ENCODE measurements at regions not wholly inside any gene's neighbourhood (a gene's known extent, or its start where the extent isn't known, plus 50 kb on each side); places are given as distances from the start of the nearest gene placed in this dataset.

DNA sequence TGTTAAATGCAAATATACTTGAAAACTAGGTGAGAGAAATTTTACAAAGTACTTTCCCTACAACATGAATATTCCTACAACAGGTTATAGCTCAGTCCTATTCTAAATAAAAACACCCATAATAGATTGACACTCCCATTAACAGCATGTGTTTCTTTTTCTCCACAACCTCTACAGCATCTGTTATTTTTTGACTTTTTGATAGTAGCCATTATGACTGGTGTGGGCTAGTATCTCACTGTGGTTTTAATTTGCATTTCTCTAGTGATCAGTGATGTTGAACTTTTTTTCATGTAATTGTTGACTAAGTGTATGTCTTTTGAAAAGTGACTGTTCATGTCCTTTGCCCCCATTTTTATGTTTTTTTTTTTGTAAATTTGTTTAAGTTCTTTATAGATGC lies 1506.1 kb upstream of the CDH9 start:
- no peaks in the 10 kb centered on the region for H3K27me3 ChIP-seq (ENCODE audit: low read depth, low read length)
- no peak overlapping the region for H3K9ac ChIP-seq (ENCODE audit: low read length)
- no peak overlapping the region for H2AFZ ChIP-seq (ENCODE audit: low read depth, low read length)
- H3K9me3 ChIP-seq (ENCODE audit: insufficient read depth, low read length): no peaks in the 10 kb centered on the region
- H4K20me1 ChIP-seq (ENCODE audit: insufficient read depth, low read length): no peaks in the 10 kb centered on the region
- H3K27ac ChIP-seq (ENCODE audit: low read length): no peak overlapping the region
- no peak for TF ChIP-seq EZH2phosphoT487 (IDR thresholded peaks at IDR 0.05; ENCODE audit: low read depth)
- TF ChIP-seq, protein P1, sequence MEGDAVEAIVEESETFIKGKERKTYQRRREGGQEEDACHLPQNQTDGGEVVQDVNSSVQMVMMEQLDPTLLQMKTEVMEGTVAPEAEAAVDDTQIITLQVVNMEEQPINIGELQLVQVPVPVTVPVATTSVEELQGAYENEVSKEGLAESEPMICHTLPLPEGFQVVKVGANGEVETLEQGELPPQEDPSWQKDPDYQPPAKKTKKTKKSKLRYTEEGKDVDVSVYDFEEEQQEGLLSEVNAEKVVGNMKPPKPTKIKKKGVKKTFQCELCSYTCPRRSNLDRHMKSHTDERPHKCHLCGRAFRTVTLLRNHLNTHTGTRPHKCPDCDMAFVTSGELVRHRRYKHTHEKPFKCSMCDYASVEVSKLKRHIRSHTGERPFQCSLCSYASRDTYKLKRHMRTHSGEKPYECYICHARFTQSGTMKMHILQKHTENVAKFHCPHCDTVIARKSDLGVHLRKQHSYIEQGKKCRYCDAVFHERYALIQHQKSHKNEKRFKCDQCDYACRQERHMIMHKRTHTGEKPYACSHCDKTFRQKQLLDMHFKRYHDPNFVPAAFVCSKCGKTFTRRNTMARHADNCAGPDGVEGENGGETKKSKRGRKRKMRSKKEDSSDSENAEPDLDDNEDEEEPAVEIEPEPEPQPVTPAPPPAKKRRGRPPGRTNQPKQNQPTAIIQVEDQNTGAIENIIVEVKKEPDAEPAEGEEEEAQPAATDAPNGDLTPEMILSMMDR (IDR thresholded peaks at IDR 0.05; ENCODE audit: low read depth, low read length): no peak
- H3K4me3 ChIP-seq (ENCODE audit: low read length): no peak overlapping the region
- no peaks in the 10 kb centered on the region for H3K79me2 ChIP-seq (ENCODE audit: low read length)
- H3K4me2 ChIP-seq (ENCODE audit: low read length): no peak overlapping the region
- H3K36me3 ChIP-seq (replicated peaks; ENCODE audit: low read depth, low read length): no peaks in the 10 kb centered on the region
- H3K4me1 ChIP-seq (ENCODE audit: low read length): no peaks in the 10 kb centered on the region

DNA sequence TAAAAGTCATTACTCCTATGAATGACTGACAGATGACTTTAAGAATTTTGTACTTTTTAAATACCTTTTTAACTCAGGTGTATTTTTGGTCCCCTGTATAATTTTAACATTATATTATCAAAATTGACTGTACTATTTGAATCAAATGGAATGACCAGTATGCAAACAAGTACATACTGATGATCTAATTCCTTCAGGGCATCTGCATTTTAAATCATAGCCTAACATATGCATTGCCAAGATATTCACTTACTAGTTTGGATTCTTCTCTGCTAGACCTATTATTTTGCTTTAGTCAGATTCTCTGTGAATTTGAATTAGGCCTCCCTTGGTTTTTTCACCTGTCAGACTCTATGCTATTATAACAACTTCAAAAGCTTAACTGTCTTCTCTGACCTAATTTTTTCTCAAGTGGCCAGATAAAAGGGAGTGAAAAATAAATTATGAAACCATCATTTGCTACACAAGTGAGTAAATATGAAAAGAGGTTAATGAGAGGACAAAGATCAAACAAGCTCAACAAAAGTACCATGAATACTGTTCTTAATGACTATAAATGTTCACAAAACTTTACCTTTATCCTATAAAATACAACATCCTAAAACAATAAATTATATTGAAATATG lies 1505.2 kb upstream of the CDH9 start:
- Histone ChIP-seq H3K4me1 (ENCODE audit: low read length) (no peaks in the 10 kb centered on the region), H3K36me3 (replicated peaks; ENCODE audit: low read depth, low read length) (no peaks in the 10 kb centered on the region)

DNA sequence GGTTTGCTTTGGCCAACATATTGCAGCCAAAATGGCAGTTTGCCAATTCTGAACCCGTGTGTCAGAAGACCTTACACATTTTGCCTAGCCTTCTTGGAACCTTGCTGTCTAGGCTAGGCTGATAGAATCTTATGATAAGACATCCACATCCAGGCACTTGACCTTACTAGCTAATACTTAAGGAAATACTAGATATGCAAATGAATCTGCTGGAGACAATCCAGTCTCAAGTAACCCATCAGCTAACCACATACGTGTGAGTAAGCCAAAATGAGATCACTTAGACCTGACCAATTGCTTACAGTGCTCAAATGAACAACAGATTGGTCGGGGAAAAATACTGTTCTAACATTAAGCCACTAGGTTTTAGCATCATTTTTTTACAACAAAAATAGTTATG lies 1504.6 kb upstream of the CDH9 start:
- H2AFZ ChIP-seq (ENCODE audit: low read depth, low read length): no peak overlapping the region
- H3K9ac ChIP-seq (ENCODE audit: low read length): no peak overlapping the region
- TF ChIP-seq, protein P1 (IDR thresholded peaks at IDR 0.05; ENCODE audit: low read depth, low read length): no peak
- TF ChIP-seq EZH2phosphoT487 (IDR thresholded peaks at IDR 0.05; ENCODE audit: low read depth): no peak
- no peaks in the 10 kb centered on the region for H3K27me3 ChIP-seq (ENCODE audit: low read depth, low read length)
- no peak overlapping the region for H3K4me2 ChIP-seq (ENCODE audit: low read length)
- H3K27ac ChIP-seq (ENCODE audit: low read length): no peak overlapping the region
- H3K4me3 ChIP-seq (ENCODE audit: low read length): no peak overlapping the region
- no peaks in the 10 kb centered on the region for H3K79me2 ChIP-seq (ENCODE audit: low read length)
- H3K9me3 ChIP-seq (ENCODE audit: insufficient read depth, low read length): no peaks in the 10 kb centered on the region
- H4K20me1 ChIP-seq (ENCODE audit: insufficient read depth, low read length): no peaks in the 10 kb centered on the region
- H3K36me3 ChIP-seq (replicated peaks; ENCODE audit: low read depth, low read length): no peaks in the 10 kb centered on the region
- H3K4me1 ChIP-seq (ENCODE audit: low read length): no peaks in the 10 kb centered on the region

More for the DNA sequence above, 1505.2 kb upstream of the CDH9 start:
- Histone ChIP-seq H3K79me2 (ENCODE audit: low read length) (no peaks in the 10 kb centered on the region), H3K27me3 (ENCODE audit: low read depth, low read length) (no peaks in the 10 kb centered on the region), H3K27ac (ENCODE audit: low read length) (no peak overlapping the region), H2AFZ (ENCODE audit: low read depth, low read length) (no peak overlapping the region), H3K9me3 (ENCODE audit: insufficient read depth, low read length) (no peaks in the 10 kb centered on the region), H3K4me2 (ENCODE audit: low read length) (no peak overlapping the region), H4K20me1 (ENCODE audit: insufficient read depth, low read length) (no peaks in the 10 kb centered on the region), H3K9ac (ENCODE audit: low read length) (no peak overlapping the region), H3K4me3 (ENCODE audit: low read length) (no peak overlapping the region)
- TF ChIP-seq, protein P1 (IDR thresholded peaks at IDR 0.05; ENCODE audit: low read depth, low read length): no peak
- no peak for TF ChIP-seq EZH2phosphoT487 (IDR thresholded peaks at IDR 0.05; ENCODE audit: low read depth)

DNA sequence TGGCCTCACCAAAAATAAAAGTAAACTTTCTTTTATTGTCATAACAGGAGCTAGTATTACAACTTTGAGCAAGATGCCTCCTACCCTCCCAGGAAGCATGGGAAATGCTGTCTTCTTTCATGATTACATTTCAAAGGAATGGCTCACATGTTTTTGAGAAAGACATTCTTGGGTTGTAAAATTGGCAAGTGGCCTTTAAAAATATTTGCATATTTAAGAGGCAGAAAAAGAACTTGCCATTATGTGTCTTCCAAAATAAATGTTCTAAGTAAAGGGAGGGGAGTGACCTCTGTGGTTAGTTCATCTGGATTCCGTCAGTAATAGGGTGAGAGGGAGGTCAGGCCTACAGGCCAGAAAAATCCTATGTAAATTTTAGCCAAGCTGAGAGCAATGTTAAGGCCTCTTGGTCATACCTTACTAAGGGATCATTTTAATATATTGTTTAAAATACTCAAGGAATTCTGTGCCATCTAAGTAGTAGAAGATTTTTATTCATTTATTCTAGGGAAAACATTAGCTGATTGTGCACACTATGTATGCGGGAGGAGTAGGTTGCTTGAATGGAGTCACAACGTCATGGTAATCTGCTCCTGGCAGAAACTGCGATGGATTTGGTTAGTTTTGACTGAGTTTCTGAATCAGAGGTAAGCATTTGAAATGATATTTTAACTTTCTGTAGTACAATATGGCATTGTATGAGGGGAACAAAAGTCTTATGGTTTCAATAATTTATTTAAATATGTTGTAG lies 1485.7 kb upstream of the CDH9 start:
- no peak overlapping the region for H2AFZ ChIP-seq (ENCODE audit: low read depth, low read length)
- H3K27me3 ChIP-seq (ENCODE audit: low read depth, low read length): no peaks in the 10 kb centered on the region
- no peaks in the 10 kb centered on the region for H3K36me3 ChIP-seq (replicated peaks; ENCODE audit: low read depth, low read length)

More for the DNA sequence above, 1485.7 kb upstream of the CDH9 start:
- H3K27ac ChIP-seq (ENCODE audit: low read length): no peak overlapping the region
- no peaks in the 10 kb centered on the region for H4K20me1 ChIP-seq (ENCODE audit: insufficient read depth, low read length)
- no peak overlapping the region for H3K4me3 ChIP-seq (ENCODE audit: low read length)
- H3K9me3 ChIP-seq (ENCODE audit: insufficient read depth, low read length): no peaks in the 10 kb centered on the region
- no peak overlapping the region for H3K4me2 ChIP-seq (ENCODE audit: low read length)
- no peaks in the 10 kb centered on the region for H3K79me2 ChIP-seq (ENCODE audit: low read length)
- no peak overlapping the region for H3K9ac ChIP-seq (ENCODE audit: low read length)
- H3K4me1 ChIP-seq (ENCODE audit: low read length): no peaks in the 10 kb centered on the region
- TF ChIP-seq, protein P1 (IDR thresholded peaks at IDR 0.05; ENCODE audit: low read depth, low read length): no peak
- no peak for TF ChIP-seq EZH2phosphoT487 (IDR thresholded peaks at IDR 0.05; ENCODE audit: low read depth)

Data from OCI-LY3 (cell line).